ENCODE measurements at regions not wholly inside any gene's neighbourhood (a gene's known extent, or its start where the extent isn't known, plus 50 kb on each side); places are given as distances from the start of the nearest gene placed in this dataset.

DNA sequence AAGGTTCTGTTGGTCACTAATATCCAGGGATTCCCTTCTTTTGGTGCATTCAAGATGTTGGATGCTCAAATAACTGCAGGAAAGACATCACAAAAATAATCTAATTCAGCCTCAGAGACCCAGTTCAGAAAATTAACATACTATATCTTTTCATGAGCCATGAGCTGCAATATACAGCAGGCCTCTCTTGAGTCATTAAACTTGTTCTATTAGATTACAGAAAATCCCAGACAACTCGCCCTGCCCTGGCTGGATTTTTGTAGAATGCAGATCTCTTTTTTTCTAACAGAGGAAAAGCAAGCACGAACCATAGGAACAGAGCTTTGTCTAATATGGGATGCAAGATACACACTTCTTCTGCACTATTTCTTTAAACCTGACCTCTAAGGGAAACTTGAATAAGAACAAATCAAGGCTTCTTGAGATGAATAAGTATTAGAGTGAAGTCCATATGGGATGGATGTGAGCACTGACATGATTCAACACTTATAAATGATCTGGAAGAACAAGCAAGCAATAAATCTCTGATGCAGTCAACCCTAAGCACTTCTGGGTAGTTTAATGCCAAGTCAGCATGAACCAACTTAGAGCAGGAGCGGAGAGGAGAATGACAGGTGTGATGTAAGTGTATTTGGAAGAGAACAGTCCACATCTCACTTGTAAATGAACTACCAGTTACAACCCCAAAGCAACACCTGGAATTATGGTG, 70.7 kb upstream of the GNAO1 start:
- CTCF ChIA-PET = no interaction called here
- ATAC-seq (replicated peaks in 1 of 4) (no peak), DNase-seq (no peak)
- no CpG with 5 or more reads among the region's 3 CpGs for WGBS (ENCODE audit: insufficient coverage)
- Histone ChIP-seq H3K4me1 (ENCODE audit: control insufficient read depth in 1 of 2, extremely low read depth in 1 of 2, insufficient read depth in 2 of 2, low read length in 2 of 2) (no peaks in the 10 kb centered on the region), H3K36me3 (ENCODE audit: control insufficient read depth in 2 of 2, extremely low read depth in 1 of 2, insufficient read depth in 1 of 2, low read length in 1 of 2) (no peaks in the 10 kb centered on the region), H3K27ac (ENCODE audit: low read length) (no peak overlapping the region), H3K9me3 (no peaks in the 10 kb centered on the region), H3K4me3 (ENCODE audit: control insufficient read depth in 1 of 2, extremely low read depth in 1 of 2, low read length in 1 of 2) (no peak overlapping the region), H3K27me3 (replicated peaks in 1 of 2; ENCODE audit: control insufficient read depth in 2 of 2, extremely low read depth in 1 of 2, insufficient read depth in 2 of 2, low read length in 1 of 2) (peaks cover 4 to 5% of the 10 kb centered on the region in 2 experiments)
- H3K9me3 Mint-ChIP-seq = no peaks in the 10 kb centered on the region
- POLR2A ChIA-PET = no interaction called here
- no peak overlapping the region for H3K4me3 Mint-ChIP-seq
- no peak overlapping the region for H3K27ac Mint-ChIP-seq
- H3K27me3 Mint-ChIP-seq = peaks cover 7 to 19% of the 10 kb centered on the region in 2 donors
- H3K4me1 Mint-ChIP-seq = no peaks in the 10 kb centered on the region
- H3K36me3 Mint-ChIP-seq = no peaks in the 10 kb centered on the region

DNA sequence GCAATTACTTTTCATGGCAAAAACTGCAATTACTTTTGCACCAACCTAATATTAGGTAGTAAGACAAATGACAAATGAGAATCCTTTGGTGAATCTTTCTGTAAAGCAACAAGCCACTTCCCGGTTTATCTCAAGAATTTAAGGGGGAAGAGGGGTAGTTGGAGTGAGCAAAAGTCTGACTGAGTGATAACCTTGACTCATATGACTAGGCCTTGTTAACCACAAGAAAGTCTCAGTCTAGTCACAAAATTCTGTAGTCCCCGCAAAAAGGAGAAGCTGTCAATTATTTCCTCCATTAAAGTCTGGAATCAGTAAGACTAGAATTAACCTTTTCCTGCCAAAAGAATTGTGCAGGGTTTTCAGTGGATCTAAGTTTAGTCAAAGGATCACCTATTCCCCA, 72.2 kb upstream of the GNAO1 start:
- H3K9me3 ChIP-seq = no peaks in the 10 kb centered on the region
- H3K4me3 Mint-ChIP-seq = no peak overlapping the region
- DNase-seq = no peak
- no peak overlapping the region for H3K27ac Mint-ChIP-seq
- H3K4me1 ChIP-seq (ENCODE audit: control insufficient read depth in 1 of 2, extremely low read depth in 1 of 2, insufficient read depth in 2 of 2, low read length in 2 of 2) = no peaks in the 10 kb centered on the region
- H3K36me3 ChIP-seq (ENCODE audit: control insufficient read depth in 2 of 2, extremely low read depth in 1 of 2, insufficient read depth in 1 of 2, low read length in 1 of 2) = no peaks in the 10 kb centered on the region
- no peaks in the 10 kb centered on the region for H3K4me1 Mint-ChIP-seq
- no peak for ATAC-seq (replicated peaks in 1 of 4)
- no peak overlapping the region for H3K27ac ChIP-seq (ENCODE audit: low read length)
- H3K36me3 Mint-ChIP-seq = no peaks in the 10 kb centered on the region
- H3K9me3 Mint-ChIP-seq = no peaks in the 10 kb centered on the region
- H3K27me3 ChIP-seq (replicated peaks in 1 of 2; ENCODE audit: control insufficient read depth in 2 of 2, extremely low read depth in 1 of 2, insufficient read depth in 2 of 2, low read length in 1 of 2) = peaks cover 4 to 5% of the 10 kb centered on the region in 2 experiments
- peaks cover 5 to 9% of the 10 kb centered on the region in 2 donors for H3K27me3 Mint-ChIP-seq
- ChIA-PET POLR2A (no interaction called here), CTCF (no interaction called here)
- no CpG with 5 or more reads among the region's 2 CpGs for WGBS (ENCODE audit: insufficient coverage)
- no peak overlapping the region for H3K4me3 ChIP-seq (ENCODE audit: control insufficient read depth in 1 of 2, extremely low read depth in 1 of 2, low read length in 1 of 2)

DNA sequence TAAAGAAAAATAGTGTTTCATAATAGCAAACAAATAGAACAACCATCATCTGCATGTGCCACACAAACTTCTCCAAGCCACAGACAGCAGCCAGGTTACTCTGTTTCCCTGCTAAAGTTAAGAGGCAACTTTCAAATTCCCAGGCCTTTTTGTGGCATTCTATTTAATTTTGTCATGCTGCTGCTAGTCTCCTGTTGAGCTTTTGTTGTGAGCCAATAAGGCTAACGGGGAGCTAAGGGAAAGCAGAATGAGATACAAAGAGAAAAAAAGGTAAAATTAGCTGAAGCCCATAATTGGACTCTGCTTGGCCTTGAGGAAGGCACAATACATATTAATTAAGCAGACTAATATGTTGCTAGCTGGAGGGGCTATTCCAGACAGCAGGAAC, 74.7 kb upstream of the GNAO1 start:
- ATAC-seq (replicated peaks in 1 of 4) (no peak), DNase-seq (no peak)
- Mint-ChIP-seq H3K27me3 (peaks cover 0 to 9% of the 10 kb centered on the region in 2 donors), H3K4me1 (no peaks in the 10 kb centered on the region), H3K9me3 (no peaks in the 10 kb centered on the region), H3K27ac (no peak overlapping the region), H3K36me3 (no peaks in the 10 kb centered on the region), H3K4me3 (no peak overlapping the region)
- H3K27ac ChIP-seq (ENCODE audit: low read length) = no peak overlapping the region
- H3K9me3 ChIP-seq = no peaks in the 10 kb centered on the region
- H3K4me1 ChIP-seq (ENCODE audit: control insufficient read depth in 1 of 2, extremely low read depth in 1 of 2, insufficient read depth in 2 of 2, low read length in 2 of 2) = no peaks in the 10 kb centered on the region
- no peak overlapping the region for H3K4me3 ChIP-seq (ENCODE audit: control insufficient read depth in 1 of 2, extremely low read depth in 1 of 2, low read length in 1 of 2)
- no peaks in the 10 kb centered on the region for H3K36me3 ChIP-seq (ENCODE audit: control insufficient read depth in 2 of 2, extremely low read depth in 1 of 2, insufficient read depth in 1 of 2, low read length in 1 of 2)
- peaks cover 0 to 2% of the 10 kb centered on the region in 2 experiments for H3K27me3 ChIP-seq (replicated peaks in 1 of 2; ENCODE audit: control insufficient read depth in 2 of 2, extremely low read depth in 1 of 2, insufficient read depth in 2 of 2, low read length in 1 of 2)
- ChIA-PET CTCF (no interaction called here), POLR2A (interaction anchor here in 1 of 2 donors (0.6 kb wide), 1 partner anchor 86 kb away, joined by 4 read pairs; no protein-coding TSS in a partner anchor)
- whole genome bisulfite sequencing (ENCODE audit: insufficient coverage) = no CpG with 5 or more reads among the region's 1 CpG

DNA sequence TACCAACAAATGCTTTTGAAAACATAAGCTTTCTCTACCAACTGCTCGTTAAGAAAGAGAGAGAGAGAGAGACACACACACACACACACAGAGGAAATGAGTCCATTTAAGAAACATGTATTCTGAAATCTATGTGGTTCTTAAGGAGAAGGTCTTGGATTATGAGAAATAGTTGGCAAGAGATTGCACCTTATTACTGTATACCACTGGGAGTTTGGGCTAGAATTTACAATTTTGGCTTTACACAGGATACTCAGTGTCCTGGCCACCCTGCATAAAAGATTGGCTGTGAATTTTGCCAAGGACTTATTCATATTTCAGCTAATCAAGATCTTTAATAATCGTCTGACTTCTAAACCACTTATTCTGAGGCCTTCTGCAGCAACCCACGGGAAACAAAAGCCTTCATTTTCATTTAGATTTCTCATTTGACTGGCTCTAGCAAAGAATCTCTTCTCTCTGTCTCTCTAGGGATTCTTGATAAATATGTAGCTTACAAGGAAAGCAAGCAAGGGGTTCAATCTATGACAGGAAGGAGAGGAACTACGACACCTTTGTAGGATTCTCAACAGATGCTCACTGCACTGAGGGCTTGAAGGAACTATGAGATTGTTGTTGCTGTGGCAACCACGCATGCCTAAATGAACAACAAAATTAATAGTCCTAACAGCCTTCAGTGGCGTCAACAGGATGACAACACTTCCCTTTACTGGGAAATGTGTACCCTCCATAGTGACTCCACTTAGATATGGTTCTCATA, 75.3 kb upstream of the GNAO1 start:
- POLR2A ChIA-PET = no interaction called here
- H3K36me3 Mint-ChIP-seq = no peaks in the 10 kb centered on the region
- no peak for ATAC-seq (replicated peaks in 1 of 4)
- no CpG with 5 or more reads among the region's 6 CpGs for WGBS (ENCODE audit: insufficient coverage)
- H3K4me3 Mint-ChIP-seq = no peak overlapping the region
- H3K27ac Mint-ChIP-seq = no peak overlapping the region
- Histone ChIP-seq H3K36me3 (ENCODE audit: control insufficient read depth in 2 of 2, extremely low read depth in 1 of 2, insufficient read depth in 1 of 2, low read length in 1 of 2) (no peaks in the 10 kb centered on the region), H3K4me1 (ENCODE audit: control insufficient read depth in 1 of 2, extremely low read depth in 1 of 2, insufficient read depth in 2 of 2, low read length in 2 of 2) (no peaks in the 10 kb centered on the region), H3K27me3 (replicated peaks in 1 of 2; ENCODE audit: control insufficient read depth in 2 of 2, extremely low read depth in 1 of 2, insufficient read depth in 2 of 2, low read length in 1 of 2) (peaks cover 0 to 2% of the 10 kb centered on the region in 2 experiments), H3K9me3 (no peaks in the 10 kb centered on the region), H3K27ac (ENCODE audit: low read length) (no peak overlapping the region), H3K4me3 (ENCODE audit: control insufficient read depth in 1 of 2, extremely low read depth in 1 of 2, low read length in 1 of 2) (no peak overlapping the region)
- peaks cover 0 to 9% of the 10 kb centered on the region in 2 donors for H3K27me3 Mint-ChIP-seq
- H3K9me3 Mint-ChIP-seq = no peaks in the 10 kb centered on the region
- no peak for DNase-seq
- CTCF ChIA-PET = interaction anchor here in 1 of 2 donors (0.7 kb wide), 1 partner anchor 167 kb away, joined by 3 read pairs; no protein-coding TSS in a partner anchor
- no peaks in the 10 kb centered on the region for H3K4me1 Mint-ChIP-seq

DNA sequence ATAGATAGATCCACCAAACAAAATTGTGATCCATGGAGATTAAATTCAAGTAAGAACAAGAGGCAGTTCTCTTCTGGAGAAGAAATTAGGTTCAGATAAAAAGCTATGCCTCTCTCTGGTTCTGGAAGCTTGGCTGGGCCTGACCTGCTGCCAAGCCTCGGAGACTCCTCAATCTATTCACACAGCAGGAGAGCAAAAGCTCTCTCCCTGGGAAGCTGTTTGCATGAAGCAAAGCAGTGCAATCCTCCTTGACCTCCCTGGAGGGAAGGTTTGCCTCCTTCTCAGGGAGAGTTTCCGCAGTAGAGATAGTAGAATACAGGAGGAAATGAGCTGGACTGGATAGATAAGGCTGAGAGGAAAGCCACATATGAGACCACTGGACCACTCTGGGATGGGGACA, 78.1 kb upstream of the GNAO1 start:
- CTCF ChIA-PET = no interaction called here
- Histone ChIP-seq H3K27ac (ENCODE audit: low read length) (no peak overlapping the region), H3K27me3 (replicated peaks in 1 of 2; ENCODE audit: control insufficient read depth in 2 of 2, extremely low read depth in 1 of 2, insufficient read depth in 2 of 2, low read length in 1 of 2) (peaks cover 0 to 3% of the 10 kb centered on the region in 2 experiments), H3K4me3 (ENCODE audit: control insufficient read depth in 1 of 2, extremely low read depth in 1 of 2, low read length in 1 of 2) (no peak overlapping the region), H3K4me1 (ENCODE audit: control insufficient read depth in 1 of 2, extremely low read depth in 1 of 2, insufficient read depth in 2 of 2, low read length in 2 of 2) (no peaks in the 10 kb centered on the region), H3K9me3 (no peaks in the 10 kb centered on the region), H3K36me3 (ENCODE audit: control insufficient read depth in 2 of 2, extremely low read depth in 1 of 2, insufficient read depth in 1 of 2, low read length in 1 of 2) (no peaks in the 10 kb centered on the region)
- POLR2A ChIA-PET = no interaction called here
- WGBS (ENCODE audit: insufficient coverage) = no CpG with 5 or more reads among the region's 2 CpGs
- Mint-ChIP-seq H3K9me3 (no peaks in the 10 kb centered on the region), H3K27me3 (peaks cover 0 to 8% of the 10 kb centered on the region in 2 donors), H3K4me1 (no peaks in the 10 kb centered on the region), H3K4me3 (no peak overlapping the region), H3K36me3 (no peaks in the 10 kb centered on the region), H3K27ac (no peak overlapping the region)
- ATAC-seq (replicated peaks in 1 of 4) (no peak), DNase-seq (no peak)

DNA sequence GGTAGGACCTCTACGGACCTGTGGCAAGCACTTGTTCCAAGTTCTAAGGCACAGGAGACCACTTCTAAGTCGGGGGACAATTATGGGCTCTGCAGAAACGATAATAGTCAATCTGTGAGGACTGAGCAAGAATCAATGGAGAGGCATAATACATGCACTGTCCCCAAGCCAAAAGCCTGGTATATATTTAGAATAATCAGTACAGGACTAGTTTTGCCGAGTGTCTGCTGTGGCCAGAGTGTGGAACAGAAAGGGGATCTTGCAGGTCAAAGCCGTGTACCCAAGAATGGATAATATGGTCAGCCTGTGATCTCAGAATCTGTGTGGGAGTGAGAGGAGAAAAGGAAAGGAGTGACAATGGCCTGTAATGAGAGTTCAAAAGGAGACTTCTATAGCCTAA, 80.2 kb upstream of the GNAO1 start:
- H3K9me3 Mint-ChIP-seq = no peaks in the 10 kb centered on the region
- no peaks in the 10 kb centered on the region for H3K9me3 ChIP-seq
- ChIA-PET CTCF (no interaction called here), POLR2A (interaction anchor here in 1 of 2 donors (0.6 kb wide), 1 partner anchor 1431 kb away, joined by 6 read pairs; the partner anchor contains the start of gene ADGRG5)
- ATAC-seq (replicated peaks in 1 of 4) = no peak
- H3K27me3 Mint-ChIP-seq = peaks cover 0 to 12% of the 10 kb centered on the region in 2 donors
- H3K27me3 ChIP-seq (replicated peaks in 1 of 2; ENCODE audit: control insufficient read depth in 2 of 2, extremely low read depth in 1 of 2, insufficient read depth in 2 of 2, low read length in 1 of 2) = peaks cover 3 to 4% of the 10 kb centered on the region in 2 experiments
- WGBS (ENCODE audit: insufficient coverage) = 59% methylated on average over 5 of the region's 5 CpGs
- no peak overlapping the region for H3K4me3 ChIP-seq (ENCODE audit: control insufficient read depth in 1 of 2, extremely low read depth in 1 of 2, low read length in 1 of 2)
- H3K4me1 ChIP-seq (ENCODE audit: control insufficient read depth in 1 of 2, extremely low read depth in 1 of 2, insufficient read depth in 2 of 2, low read length in 2 of 2) = no peaks in the 10 kb centered on the region
- no peak for DNase-seq
- H3K4me3 Mint-ChIP-seq = no peak overlapping the region
- no peaks in the 10 kb centered on the region for H3K36me3 ChIP-seq (ENCODE audit: control insufficient read depth in 2 of 2, extremely low read depth in 1 of 2, insufficient read depth in 1 of 2, low read length in 1 of 2)
- no peak overlapping the region for H3K27ac ChIP-seq (ENCODE audit: low read length)
- H3K27ac Mint-ChIP-seq = no peak overlapping the region
- no peaks in the 10 kb centered on the region for H3K36me3 Mint-ChIP-seq
- H3K4me1 Mint-ChIP-seq = no peaks in the 10 kb centered on the region
